HG03520 (cell line): ENCODE measurements at regions not wholly inside any gene's neighbourhood (a gene's known extent, or its start where the extent isn't known, plus 50 kb on each side); places are given as distances from the start of the nearest gene placed in this dataset.
"Not testable (repeated sequence)": the region's sequence is repeated elsewhere in the genome, so short reads cannot be mapped to it uniquely, and the experiment has no call there.

Experiments
- ATAC-seq: cut with Tn5 transposase; IDR thresholded peaks from one replicate; pipeline ENCODE4 v1.9.1; 2021; ENCODE audit warnings: mild to moderate bottlenecking, moderate library complexity; ENCODE audit not compliant: unreplicated experiment

GRCh38 chr7:81383846-81384245, 386.0 kb downstream of the HGF start:
- no peak for ATAC-seq

- ATAC-seq: not testable (repeated sequence)
Observed at GRCh38 chr7:81374641-81375040, 395.2 kb downstream of the HGF start.

DNA sequence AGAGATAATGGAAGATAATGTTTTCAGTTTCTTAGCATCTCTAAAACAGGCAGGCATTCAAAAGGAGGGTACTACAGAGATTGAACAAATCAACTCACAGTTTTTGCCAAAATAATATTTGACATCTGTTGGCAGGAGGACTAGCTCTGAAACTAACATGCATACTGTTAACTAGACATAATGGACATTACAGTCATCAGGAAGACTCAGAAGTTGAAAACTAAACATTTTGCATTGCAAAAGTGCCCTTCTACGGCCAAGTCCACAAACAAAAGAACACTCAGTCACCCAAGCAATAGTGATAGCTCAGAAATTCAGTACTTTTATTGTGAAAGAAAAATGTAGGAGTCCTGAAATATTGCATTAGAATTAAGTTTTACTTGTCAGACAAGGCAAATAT, 399.0 kb downstream of the HGF start:
- no peak for ATAC-seq

GRCh38 chr7:81367326-81367931, 402.4 kb downstream of the HGF start:
- ATAC-seq: no peak

- ATAC-seq: no peak
Observed at GRCh38 chr7:81366546-81366945, 403.3 kb downstream of the HGF start.

DNA sequence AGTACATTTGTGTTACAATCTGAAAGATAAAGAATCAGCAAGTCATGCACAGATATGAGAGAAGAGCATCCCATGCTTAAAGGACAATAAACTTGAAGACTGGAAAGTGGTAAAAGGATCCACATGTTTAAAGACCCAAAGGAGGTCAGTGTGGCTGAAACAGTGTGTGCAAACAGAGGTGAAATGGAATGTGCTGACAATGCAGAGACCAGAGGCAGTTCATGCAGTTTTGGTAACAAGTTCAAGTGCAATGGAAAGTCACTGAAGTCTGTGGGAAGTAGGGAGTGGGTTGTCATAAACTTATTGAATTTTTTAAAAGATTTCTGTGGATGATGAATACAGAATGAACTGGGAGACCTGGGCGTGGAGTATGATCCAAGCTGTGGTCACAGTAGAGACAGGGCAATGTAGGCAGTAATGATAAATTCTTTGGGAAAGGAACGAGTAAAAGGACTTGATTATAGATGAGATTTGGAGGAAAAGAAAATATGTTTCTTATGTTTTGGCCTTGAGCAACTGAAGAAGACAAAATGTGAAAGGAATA, 408.0 kb downstream of the HGF start:
- no peak for ATAC-seq

GRCh38 chr7:81355911-81356310, 413.9 kb downstream of the HGF start:
- ATAC-seq: no peak

GRCh38 chr7:81349044-81349443, 420.8 kb downstream of the HGF start:
- no peak for ATAC-seq

GRCh38 chr7:81339946-81340345, 421.1 kb upstream of the SEMA3C start:
- ATAC-seq: no peak

GRCh38 chr7:81333536-81333935, 414.7 kb upstream of the SEMA3C start:
- ATAC-seq: no peak

DNA sequence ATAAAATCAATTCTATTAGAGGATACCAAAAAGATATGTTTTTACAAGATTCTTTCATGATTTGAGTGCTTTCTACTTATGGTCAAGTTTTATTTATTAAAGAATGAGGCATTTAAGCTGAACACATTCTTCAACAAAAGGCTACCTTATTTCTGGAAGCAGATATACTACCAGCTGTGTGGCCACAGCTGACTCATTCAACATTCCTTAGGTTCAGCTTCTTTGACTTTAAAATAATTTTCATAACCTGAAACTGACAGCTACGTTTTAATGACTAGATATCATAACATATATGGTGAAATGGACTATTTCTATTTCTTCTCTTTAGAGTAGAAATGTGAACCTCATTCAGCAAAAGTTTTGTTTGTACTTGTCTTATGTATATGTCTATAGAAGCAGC, 414.2 kb upstream of the SEMA3C start:
- no peak for ATAC-seq

DNA sequence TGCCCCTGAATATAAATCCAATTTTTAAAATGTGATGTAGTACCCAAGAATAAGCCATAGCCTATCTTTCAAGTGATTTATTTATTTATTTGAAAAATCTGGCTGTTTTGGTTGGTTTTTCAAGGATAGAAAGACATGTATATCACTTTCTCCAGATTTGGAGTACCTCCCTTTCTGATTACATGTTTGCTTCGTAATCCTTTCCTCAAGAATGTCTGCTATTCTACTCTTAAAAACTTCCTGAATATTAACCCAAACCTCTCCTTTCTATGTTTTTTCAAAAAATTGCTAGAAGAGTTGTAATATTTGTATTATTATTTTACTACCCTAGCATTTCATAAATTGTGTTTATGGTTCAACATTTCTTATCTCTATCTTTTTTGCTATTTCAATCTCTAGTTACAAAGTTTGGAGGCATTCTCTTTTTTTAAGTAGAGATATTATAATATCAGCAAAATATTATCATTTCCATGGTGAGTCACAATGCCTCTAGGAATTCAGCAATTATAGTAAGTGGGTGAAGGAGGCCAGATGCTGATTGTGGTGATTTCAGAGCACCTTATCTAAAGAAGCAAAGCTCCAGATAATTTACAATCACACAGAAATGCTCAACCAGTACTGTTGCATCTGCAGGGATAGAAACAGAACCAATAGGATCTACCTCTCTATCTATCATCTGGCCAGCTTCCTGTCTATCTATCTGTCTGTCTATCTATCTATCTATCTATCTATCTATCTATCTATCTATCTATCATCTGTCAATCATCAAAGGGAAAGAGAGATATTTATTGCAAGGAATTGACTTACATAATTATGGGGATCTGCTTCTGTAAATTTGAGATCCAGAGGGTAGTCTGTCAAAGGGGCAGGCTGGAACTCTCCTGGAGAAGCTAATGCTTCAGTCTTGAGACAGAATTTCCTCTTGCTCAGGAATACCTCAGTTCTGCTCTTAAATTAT, 412.5 kb upstream of the SEMA3C start:
- no peak for ATAC-seq

- ATAC-seq: no peak
Observed at GRCh38 chr7:81330108-81330507, 411.3 kb upstream of the SEMA3C start.

DNA sequence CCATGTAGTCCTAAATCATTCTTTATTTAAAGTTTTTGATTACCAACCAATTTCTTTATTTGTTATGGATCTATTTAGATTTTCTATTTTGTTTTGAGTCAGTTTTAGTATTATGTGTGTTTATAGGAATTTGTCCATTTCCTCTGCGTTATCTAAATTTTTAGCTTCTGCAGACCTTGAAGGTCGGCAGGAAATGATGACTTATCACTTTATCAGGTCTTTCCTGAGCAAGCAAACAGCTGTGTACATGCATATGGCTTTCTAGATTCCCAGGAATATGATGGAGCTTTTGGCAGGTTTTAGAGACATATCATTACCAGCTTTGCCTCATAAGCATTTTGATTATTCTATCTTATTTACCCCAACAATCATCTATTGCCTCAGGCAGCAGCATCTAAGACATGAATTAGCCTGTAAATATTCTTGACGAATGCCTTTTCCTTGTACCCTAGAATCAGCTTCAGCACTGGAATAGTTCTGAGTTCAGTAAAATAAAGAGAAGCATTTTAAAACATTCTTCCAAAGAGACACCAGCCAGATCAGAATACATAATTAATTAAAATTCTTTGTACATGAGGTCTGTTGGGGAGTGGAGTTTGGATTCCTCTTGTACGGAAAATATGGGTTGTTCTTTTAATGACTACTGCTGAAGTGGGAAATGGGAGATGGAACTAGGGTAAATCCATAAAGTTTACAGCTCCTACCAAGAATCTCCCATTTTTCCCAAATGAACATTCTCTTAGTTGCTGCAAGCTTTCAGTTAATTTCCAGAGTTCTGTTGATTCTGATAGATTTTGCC, 408.8 kb upstream of the SEMA3C start:
- no peak for ATAC-seq

DNA sequence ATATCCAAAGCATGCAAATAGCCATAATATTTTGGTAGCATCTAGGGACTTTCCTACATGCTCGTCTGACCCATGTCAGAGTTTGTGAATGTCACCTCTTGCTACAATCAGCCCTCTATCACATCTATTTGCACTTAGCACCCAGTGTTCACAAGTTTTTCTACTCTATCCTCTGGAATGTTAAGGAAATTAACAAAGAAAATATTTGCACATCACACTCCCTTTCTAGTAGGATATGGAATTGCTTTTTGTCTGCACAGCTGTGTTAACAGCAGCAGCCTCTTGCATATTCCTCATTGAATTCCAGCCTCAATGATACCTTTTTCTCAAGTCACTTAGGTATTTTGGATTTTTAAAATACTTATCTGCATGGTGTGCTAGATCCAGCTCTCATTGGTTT, 403.1 kb upstream of the SEMA3C start:
- no peak for ATAC-seq

GRCh38 chr7:81317741-81318140, 398.9 kb upstream of the SEMA3C start:
- ATAC-seq: no peak

DNA sequence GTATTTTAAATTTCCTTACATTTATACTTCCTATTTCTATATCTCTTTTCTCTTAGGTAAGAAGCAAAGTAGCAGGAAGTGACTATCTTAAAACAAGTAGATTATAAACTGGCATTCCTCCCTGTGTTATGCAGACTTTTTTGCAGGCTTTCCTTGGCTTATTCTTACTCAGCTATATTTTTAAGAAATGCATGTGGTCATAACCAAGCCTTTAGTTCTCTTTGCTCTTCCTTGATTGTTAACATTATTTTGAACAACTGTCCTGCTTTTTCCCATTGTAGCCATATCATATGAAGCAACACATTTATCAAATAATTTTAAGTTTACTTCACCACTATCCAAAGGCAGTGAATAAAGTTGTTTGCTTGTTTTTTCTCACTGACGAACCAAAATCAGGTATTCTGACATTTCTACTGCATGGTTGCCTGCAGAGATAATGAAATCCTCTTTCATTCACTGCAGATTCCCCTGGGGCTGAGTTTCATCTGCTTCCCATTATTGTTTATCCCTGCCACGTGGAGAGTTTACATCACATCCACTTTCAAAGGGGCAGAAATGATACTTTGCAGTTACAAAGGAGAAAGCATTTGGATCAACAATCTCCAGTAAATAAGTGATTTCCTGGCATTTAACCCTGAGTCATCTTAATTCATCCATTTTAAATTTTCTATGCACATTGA, 389.9 kb upstream of the SEMA3C start:
- no peak for ATAC-seq

GRCh38 chr7:81301815-81302214, 383.0 kb upstream of the SEMA3C start:
- no peak for ATAC-seq

GRCh38 chr7:81300753-81301152, 381.9 kb upstream of the SEMA3C start:
- ATAC-seq: no peak

- no peak for ATAC-seq
Observed at GRCh38 chr7:81299711-81300110, 380.9 kb upstream of the SEMA3C start.
